Thoracic aorta (tissue), 2 donors: ENCODE measurements at regions not wholly inside any gene's neighbourhood (a gene's known extent, or its start where the extent isn't known, plus 50 kb on each side); places are given as distances from the start of the nearest gene placed in this dataset.
"Not testable (repeated sequence)": the region's sequence is repeated elsewhere in the genome, so short reads cannot be mapped to it uniquely, and the experiment has no call there.

Source experiments
- ATAC-seq: fragments of 150-250 bp; one replicate; pipeline ENCODE4 v1.8.0; 2017; ENCODE audit warnings: low read depth; ENCODE audit not compliant: insufficient number of reproducible peaks, low FRiP score
- DNase-seq: peaks from one replicate; pipeline ENCODE4 v3.0.0-alpha.2; 2020; ENCODE audit warnings: low spot score
- H3K27ac ChIP-seq, 2 donors: fragments of 200-600 bp; sonication (generic); 1 replicate in 1 of 2; 2 replicates in 1 of 2; pipeline ENCODE4 v1.5.1; 2016; ENCODE audit warnings: mild to moderate bottlenecking in 2 of 2, moderate library complexity in 2 of 2
- H3K27me3 ChIP-seq: fragments of 200-600 bp; sonication (generic); replicated peaks from 2 replicates; pipeline ENCODE4 v1.6.0; 2016; ENCODE audit warnings: mild to moderate bottlenecking; ENCODE audit not compliant: insufficient read depth
- H3K36me3 ChIP-seq: fragments of 200-600 bp; sonication (generic); one replicate; pipeline ENCODE4 v1.5.1; 2016
- H3K4me1 ChIP-seq, 2 donors: fragments of 200-600 bp; sonication (generic); 1 replicate in 1 of 2; 2 replicates in 1 of 2; pipeline versions ENCODE4 v1.5.1 to v1.6.0; 2016; ENCODE audit warnings: low read depth in 2 of 2, mild to moderate bottlenecking in 1 of 2; ENCODE audit not compliant: control insufficient read depth in 1 of 2
- H3K4me3 ChIP-seq: fragments of 200-600 bp; sonication (generic); 2 replicates; pipeline ENCODE4 v1.5.1; 2016; ENCODE audit warnings: mild to moderate bottlenecking
- H3K9me3 ChIP-seq: fragments of 200-600 bp; sonication (generic); 2 replicates; pipeline ENCODE4 v1.5.1; 2016
- TF ChIP-seq, protein P1 (sequence below): fragments of 200-600 bp; sonication (generic); IDR thresholded peaks from one replicate; pipeline ENCODE4 v1.5.1; 2019; ENCODE audit warnings: antibody characterized with exemption

DNA sequence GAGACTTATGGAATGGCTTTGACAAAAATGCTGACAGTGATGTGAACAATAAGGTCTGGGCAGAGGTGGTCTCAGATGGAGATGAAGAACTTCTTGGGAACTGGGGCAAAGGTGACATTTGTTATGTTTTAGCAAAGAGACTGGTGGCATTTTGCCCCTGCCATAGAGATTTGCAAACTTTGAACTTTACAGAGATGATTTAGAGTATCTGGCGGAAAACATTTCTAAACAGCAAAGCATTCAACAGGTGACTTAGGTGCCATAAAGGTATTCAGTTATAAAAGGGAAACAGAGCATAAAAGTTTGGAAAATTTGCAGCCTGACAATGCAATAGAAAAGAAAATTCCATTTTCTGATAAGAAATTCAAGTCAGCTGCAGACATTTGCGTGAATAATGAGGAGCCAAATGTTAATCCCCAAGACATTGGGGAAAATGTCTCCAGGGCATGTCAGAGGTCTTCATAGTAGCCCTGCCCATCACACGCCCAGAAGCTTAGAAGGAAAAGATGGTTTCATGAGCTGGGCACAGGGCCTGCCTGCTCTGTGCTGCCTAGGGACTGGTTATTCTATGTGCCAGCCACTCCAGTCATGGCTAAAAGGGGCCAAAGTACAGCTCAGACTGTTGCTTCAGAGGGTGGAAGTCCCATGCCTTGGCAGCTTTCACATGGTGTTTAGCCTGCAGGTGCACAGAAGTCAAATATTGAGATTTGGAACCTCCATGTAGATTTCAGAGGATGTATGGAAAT, 782.2 kb downstream of the TRAM1L1 start:
- no peak for ATAC-seq
- no peak for DNase-seq
- Histone ChIP-seq H3K27me3 (no peaks in the 10 kb centered on the region), H3K4me3 (no peak overlapping the region), H3K9me3 (no peaks in the 10 kb centered on the region), H3K27ac (no peak overlapping the region), H3K4me1 (no peaks in the 10 kb centered on the region), H3K36me3 (no peaks in the 10 kb centered on the region)
- TF ChIP-seq, protein P1, sequence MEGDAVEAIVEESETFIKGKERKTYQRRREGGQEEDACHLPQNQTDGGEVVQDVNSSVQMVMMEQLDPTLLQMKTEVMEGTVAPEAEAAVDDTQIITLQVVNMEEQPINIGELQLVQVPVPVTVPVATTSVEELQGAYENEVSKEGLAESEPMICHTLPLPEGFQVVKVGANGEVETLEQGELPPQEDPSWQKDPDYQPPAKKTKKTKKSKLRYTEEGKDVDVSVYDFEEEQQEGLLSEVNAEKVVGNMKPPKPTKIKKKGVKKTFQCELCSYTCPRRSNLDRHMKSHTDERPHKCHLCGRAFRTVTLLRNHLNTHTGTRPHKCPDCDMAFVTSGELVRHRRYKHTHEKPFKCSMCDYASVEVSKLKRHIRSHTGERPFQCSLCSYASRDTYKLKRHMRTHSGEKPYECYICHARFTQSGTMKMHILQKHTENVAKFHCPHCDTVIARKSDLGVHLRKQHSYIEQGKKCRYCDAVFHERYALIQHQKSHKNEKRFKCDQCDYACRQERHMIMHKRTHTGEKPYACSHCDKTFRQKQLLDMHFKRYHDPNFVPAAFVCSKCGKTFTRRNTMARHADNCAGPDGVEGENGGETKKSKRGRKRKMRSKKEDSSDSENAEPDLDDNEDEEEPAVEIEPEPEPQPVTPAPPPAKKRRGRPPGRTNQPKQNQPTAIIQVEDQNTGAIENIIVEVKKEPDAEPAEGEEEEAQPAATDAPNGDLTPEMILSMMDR: no peak

- H3K27ac ChIP-seq: no peak overlapping the region
- no peaks in the 10 kb centered on the region for H3K9me3 ChIP-seq
Observed at GRCh38 chr4:116275006-116275405, 810.4 kb downstream of the TRAM1L1 start.

DNA sequence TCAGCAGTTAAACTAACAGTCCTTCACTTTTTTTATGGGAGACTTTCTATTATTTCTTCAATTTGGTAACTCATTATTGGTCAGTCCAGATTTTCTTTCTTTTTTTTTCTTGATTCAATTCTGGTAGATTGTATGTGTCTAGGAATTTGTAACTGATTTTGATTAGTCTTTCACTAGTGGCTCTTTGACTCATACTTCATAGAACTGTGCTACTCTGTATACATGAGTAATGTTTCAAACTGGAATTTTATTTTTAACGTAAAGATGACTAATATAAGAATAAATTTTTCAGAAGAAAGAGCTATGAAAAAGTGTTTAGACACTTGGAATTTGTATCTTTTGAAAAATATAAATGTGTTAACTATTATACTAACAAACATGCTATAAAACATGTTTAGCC, 813.0 kb downstream of the TRAM1L1 start:
- Histone ChIP-seq H3K27ac (no peak overlapping the region), H3K4me3 (no peak overlapping the region), H3K27me3 (no peaks in the 10 kb centered on the region), H3K4me1 (no peaks in the 10 kb centered on the region), H3K9me3 (no peaks in the 10 kb centered on the region), H3K36me3 (no peaks in the 10 kb centered on the region)
- ATAC-seq (no peak), DNase-seq (no peak)
- TF ChIP-seq, protein P1: no peak

More at GRCh38 chr4:116275006-116275405, 810.4 kb downstream of the TRAM1L1 start:
- no peaks in the 10 kb centered on the region for H3K4me1 ChIP-seq
- DNase-seq: no peak
- no peaks in the 10 kb centered on the region for H3K36me3 ChIP-seq
- no peak overlapping the region for H3K4me3 ChIP-seq
- no peaks in the 10 kb centered on the region for H3K27me3 ChIP-seq
- ATAC-seq: no peak
- TF ChIP-seq, protein P1: no peak

DNA sequence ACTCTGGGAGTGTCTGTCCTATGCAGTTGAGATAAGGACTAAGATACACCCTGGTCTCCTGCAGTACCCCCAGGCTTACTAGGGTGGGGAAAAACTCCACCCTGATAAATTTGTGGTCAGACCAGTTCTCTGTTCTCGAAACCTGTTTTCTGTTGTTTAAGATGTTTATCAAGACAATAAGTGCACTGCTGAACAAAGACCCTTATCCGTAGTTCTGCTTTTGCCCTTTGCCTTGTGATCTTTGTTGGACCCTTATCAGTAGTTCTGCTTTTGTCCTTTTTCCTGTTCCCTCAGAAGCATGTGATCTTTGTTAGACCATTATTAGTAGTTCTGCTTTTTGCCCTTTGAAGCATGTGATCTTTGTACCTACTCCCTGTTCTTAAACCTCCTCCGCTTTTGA, 824.4 kb downstream of the TRAM1L1 start:
- not testable (repeated sequence) for H3K4me1 ChIP-seq

GRCh38 chr4:116244771-116245170, 840.6 kb downstream of the TRAM1L1 start:
- TF ChIP-seq, protein P1: no peak
- no peak for DNase-seq
- Histone ChIP-seq H3K36me3 (no peaks in the 10 kb centered on the region), H3K9me3 (no peaks in the 10 kb centered on the region), H3K4me1 (no peaks in the 10 kb centered on the region), H3K27me3 (no peaks in the 10 kb centered on the region), H3K4me3 (no peak overlapping the region), H3K27ac (no peak overlapping the region)
- no peak for ATAC-seq

More for the DNA sequence above, 824.4 kb downstream of the TRAM1L1 start:
- not testable (repeated sequence) for H3K27me3 ChIP-seq, DNase-seq, ATAC-seq, H3K9me3 ChIP-seq, H3K4me3 ChIP-seq, H3K36me3 ChIP-seq, H3K27ac ChIP-seq

GRCh38 chr4:116243431-116243830, 841.9 kb downstream of the TRAM1L1 start:
- ATAC-seq (no peak), DNase-seq (no peak)
- Histone ChIP-seq H3K36me3 (no peaks in the 10 kb centered on the region), H3K4me3 (no peak overlapping the region), H3K27ac (no peak overlapping the region), H3K9me3 (no peaks in the 10 kb centered on the region), H3K27me3 (no peaks in the 10 kb centered on the region), H3K4me1 (no peaks in the 10 kb centered on the region)
- TF ChIP-seq, protein P1: no peak
